DND-41 (cell line): ENCODE measurements at regions not wholly inside any gene's neighbourhood (a gene's known extent, or its start where the extent isn't known, plus 50 kb on each side); places are given as distances from the start of the nearest gene placed in this dataset.

Source experiments
- EZH2 ChIP-seq: IDR thresholded peaks from 3 replicates; pipeline ENCODE4 v1.6.1; 2012; ENCODE audit warnings: borderline replicate concordance, low read depth, mild to moderate bottlenecking, moderate library complexity, low read length, inconsistent platforms; ENCODE audit not compliant: severe bottlenecking
- TF ChIP-seq, protein P1 (sequence below): IDR thresholded peaks from 2 replicates; pipeline ENCODE4 v1.5.1; 2012; ENCODE audit warnings: borderline replicate concordance, low read length, moderate library complexity, mild to moderate bottlenecking; ENCODE audit not compliant: poor library complexity, severe bottlenecking; ENCODE audit errors: extremely low read depth

DNA sequence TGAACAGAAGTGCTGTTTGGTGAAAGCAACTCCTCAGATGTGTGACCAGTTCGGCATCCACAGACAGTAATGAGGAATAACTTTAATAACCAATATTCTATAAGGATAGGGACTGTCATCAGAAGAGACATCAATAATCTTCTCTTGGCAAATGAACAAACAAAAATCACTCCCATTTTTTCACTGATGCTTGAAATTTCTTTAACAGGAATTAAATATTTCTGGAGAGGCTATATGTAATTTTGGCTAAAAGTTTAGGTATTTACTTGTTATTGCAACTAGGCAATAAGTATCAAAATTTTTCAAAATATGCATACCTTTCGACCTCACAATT lies 121.6 kb upstream of the EEA1 start:
- TF ChIP-seq, protein P1, sequence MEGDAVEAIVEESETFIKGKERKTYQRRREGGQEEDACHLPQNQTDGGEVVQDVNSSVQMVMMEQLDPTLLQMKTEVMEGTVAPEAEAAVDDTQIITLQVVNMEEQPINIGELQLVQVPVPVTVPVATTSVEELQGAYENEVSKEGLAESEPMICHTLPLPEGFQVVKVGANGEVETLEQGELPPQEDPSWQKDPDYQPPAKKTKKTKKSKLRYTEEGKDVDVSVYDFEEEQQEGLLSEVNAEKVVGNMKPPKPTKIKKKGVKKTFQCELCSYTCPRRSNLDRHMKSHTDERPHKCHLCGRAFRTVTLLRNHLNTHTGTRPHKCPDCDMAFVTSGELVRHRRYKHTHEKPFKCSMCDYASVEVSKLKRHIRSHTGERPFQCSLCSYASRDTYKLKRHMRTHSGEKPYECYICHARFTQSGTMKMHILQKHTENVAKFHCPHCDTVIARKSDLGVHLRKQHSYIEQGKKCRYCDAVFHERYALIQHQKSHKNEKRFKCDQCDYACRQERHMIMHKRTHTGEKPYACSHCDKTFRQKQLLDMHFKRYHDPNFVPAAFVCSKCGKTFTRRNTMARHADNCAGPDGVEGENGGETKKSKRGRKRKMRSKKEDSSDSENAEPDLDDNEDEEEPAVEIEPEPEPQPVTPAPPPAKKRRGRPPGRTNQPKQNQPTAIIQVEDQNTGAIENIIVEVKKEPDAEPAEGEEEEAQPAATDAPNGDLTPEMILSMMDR: no peak
- TF ChIP-seq EZH2: no peak
